ENCODE measurements at regions not wholly inside any gene's neighbourhood (a gene's known extent, or its start where the extent isn't known, plus 50 kb on each side); places are given as distances from the start of the nearest gene placed in this dataset.

- peaks cover 7% of the 10 kb centered on the region for H3K9me3 Mint-ChIP-seq
- no peak for TF ChIP-seq MXD4 (CRISPR knock-in tag; IDR thresholded peaks at IDR 0.05; ENCODE audit: borderline replicate concordance)
- no peak overlapping the region for H3K4me3 Mint-ChIP-seq
- DNase-seq (ENCODE audit: low spot score) = no peak
- no peak for ATAC-seq
- 0 out of 2 replicates have a peak, but pooled peaks cover 4% of the 10 kb centered on the region for H3K4me1 Mint-ChIP-seq
- no peak overlapping the region for H3K27ac Mint-ChIP-seq
- H3K36me3 Mint-ChIP-seq = no peaks in the 10 kb centered on the region
- CTCF ChIA-PET = no interaction called here
- POLR2A ChIA-PET = no interaction called here
- no peaks in the 10 kb centered on the region for H3K27me3 Mint-ChIP-seq (ENCODE audit: low read depth)
Measured at GRCh38 chr2:188850786-188851185, 123.4 kb upstream of the COL3A1 start.

- H3K4me3 Mint-ChIP-seq = no peak overlapping the region
- H3K4me1 Mint-ChIP-seq = 0 out of 2 replicates have a peak, but pooled peaks cover 4% of the 10 kb centered on the region
- ChIA-PET POLR2A (no interaction called here), CTCF (no interaction called here)
- peaks cover 5% of the 10 kb centered on the region for H3K9me3 Mint-ChIP-seq
- no peak for ATAC-seq
- no peak overlapping the region for H3K27ac Mint-ChIP-seq
- TF ChIP-seq ZNF671 (CRISPR knock-in tag; IDR thresholded peaks at IDR 0.05) (no peak), SMAD4 (CRISPR knock-in tag; IDR thresholded peaks at IDR 0.05) (no peak)
- H3K36me3 Mint-ChIP-seq = no peaks in the 10 kb centered on the region
- DNase-seq (ENCODE audit: low spot score) = no peak
- no peaks in the 10 kb centered on the region for H3K27me3 Mint-ChIP-seq (ENCODE audit: low read depth)
Measured at GRCh38 chr2:188851311-188851710, 122.9 kb upstream of the COL3A1 start.

GRCh38 chr2:188851826-188852225 lies 122.3 kb upstream of the COL3A1 start:
- ChIA-PET POLR2A (no interaction called here), CTCF (no interaction called here)
- Mint-ChIP-seq H3K9me3 (no peaks in the 10 kb centered on the region), H3K27ac (no peak overlapping the region), H3K4me3 (no peak overlapping the region), H3K36me3 (no peaks in the 10 kb centered on the region), H3K27me3 (ENCODE audit: low read depth) (no peaks in the 10 kb centered on the region), H3K4me1 (0 out of 2 replicates have a peak, but pooled peaks cover 4% of the 10 kb centered on the region)
- no peak for ATAC-seq
- TF ChIP-seq E2F4 (CRISPR knock-in tag; IDR thresholded peaks at IDR 0.05; ENCODE audit: borderline replicate concordance, low read depth) (no peak), KAT7 (CRISPR knock-in tag; IDR thresholded peaks at IDR 0.05; ENCODE audit: borderline replicate concordance) (no peak), ZNF416 (CRISPR knock-in tag; IDR thresholded peaks at IDR 0.05) (no peak), SOX15 (CRISPR knock-in tag; IDR thresholded peaks at IDR 0.05) (no peak), MYBL2 (CRISPR knock-in tag; IDR thresholded peaks at IDR 0.05) (no peak)
- no peak for DNase-seq (ENCODE audit: low spot score)

- Mint-ChIP-seq H3K36me3 (no peaks in the 10 kb centered on the region), H3K4me1 (0 out of 2 replicates have a peak, but pooled peaks cover 4% of the 10 kb centered on the region), H3K9me3 (no peaks in the 10 kb centered on the region; the same call in 1 of the 2 replicates), H3K4me3 (no peak overlapping the region), H3K27ac (no peak overlapping the region), H3K27me3 (ENCODE audit: low read depth) (no peaks in the 10 kb centered on the region)
- ATAC-seq (no peak), DNase-seq (ENCODE audit: low spot score) (no peak)
- CTCF ChIA-PET = no interaction called here
- TF ChIP-seq, protein P1, sequence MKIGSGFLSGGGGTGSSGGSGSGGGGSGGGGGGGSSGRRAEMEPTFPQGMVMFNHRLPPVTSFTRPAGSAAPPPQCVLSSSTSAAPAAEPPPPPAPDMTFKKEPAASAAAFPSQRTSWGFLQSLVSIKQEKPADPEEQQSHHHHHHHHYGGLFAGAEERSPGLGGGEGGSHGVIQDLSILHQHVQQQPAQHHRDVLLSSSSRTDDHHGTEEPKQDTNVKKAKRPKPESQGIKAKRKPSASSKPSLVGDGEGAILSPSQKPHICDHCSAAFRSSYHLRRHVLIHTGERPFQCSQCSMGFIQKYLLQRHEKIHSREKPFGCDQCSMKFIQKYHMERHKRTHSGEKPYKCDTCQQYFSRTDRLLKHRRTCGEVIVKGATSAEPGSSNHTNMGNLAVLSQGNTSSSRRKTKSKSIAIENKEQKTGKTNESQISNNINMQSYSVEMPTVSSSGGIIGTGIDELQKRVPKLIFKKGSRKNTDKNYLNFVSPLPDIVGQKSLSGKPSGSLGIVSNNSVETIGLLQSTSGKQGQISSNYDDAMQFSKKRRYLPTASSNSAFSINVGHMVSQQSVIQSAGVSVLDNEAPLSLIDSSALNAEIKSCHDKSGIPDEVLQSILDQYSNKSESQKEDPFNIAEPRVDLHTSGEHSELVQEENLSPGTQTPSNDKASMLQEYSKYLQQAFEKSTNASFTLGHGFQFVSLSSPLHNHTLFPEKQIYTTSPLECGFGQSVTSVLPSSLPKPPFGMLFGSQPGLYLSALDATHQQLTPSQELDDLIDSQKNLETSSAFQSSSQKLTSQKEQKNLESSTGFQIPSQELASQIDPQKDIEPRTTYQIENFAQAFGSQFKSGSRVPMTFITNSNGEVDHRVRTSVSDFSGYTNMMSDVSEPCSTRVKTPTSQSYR (CRISPR knock-in tag; IDR thresholded peaks at IDR 0.05) = no peak
- POLR2A ChIA-PET = no interaction called here
Measured at GRCh38 chr2:188852772-188853171, 121.4 kb upstream of the COL3A1 start.

- Mint-ChIP-seq H3K27me3 (ENCODE audit: low read depth) (no peaks in the 10 kb centered on the region), H3K27ac (no peak overlapping the region), H3K36me3 (no peaks in the 10 kb centered on the region), H3K9me3 (no peaks in the 10 kb centered on the region; the same call in 1 of the 2 replicates), H3K4me3 (no peak overlapping the region), H3K4me1 (0 out of 2 replicates have a peak, but pooled peaks cover 4% of the 10 kb centered on the region)
- ATAC-seq = no peak
- no peak for TF ChIP-seq ATF1 (CRISPR knock-in tag; IDR thresholded peaks at IDR 0.05)
- no peak for TF ChIP-seq ZNF138 (CRISPR knock-in tag; conservative IDR thresholded peaks at IDR 0.05)
- TF ChIP-seq OVOL2 (CRISPR knock-in tag; IDR thresholded peaks at IDR 0.05; ENCODE audit: borderline replicate concordance) = no peak
- no peak for TF ChIP-seq NR1H2 (CRISPR knock-in tag; IDR thresholded peaks at IDR 0.05)
- TF ChIP-seq IRF2 (CRISPR knock-in tag; IDR thresholded peaks at IDR 0.05; ENCODE audit: borderline replicate concordance, low read depth) = no peak
- TF ChIP-seq HMGA2 (CRISPR knock-in tag; IDR thresholded peaks at IDR 0.05) = no peak
- ChIA-PET POLR2A (no interaction called here), CTCF (no interaction called here)
- DNase-seq (ENCODE audit: low spot score) = no peak
Measured at GRCh38 chr2:188853307-188853706, 120.9 kb upstream of the COL3A1 start.

Data from WTC11 (cell line).